ENCODE measurements at regions not wholly inside any gene's neighbourhood (a gene's known extent, or its start where the extent isn't known, plus 50 kb on each side); places are given as distances from the start of the nearest gene placed in this dataset.

DNA sequence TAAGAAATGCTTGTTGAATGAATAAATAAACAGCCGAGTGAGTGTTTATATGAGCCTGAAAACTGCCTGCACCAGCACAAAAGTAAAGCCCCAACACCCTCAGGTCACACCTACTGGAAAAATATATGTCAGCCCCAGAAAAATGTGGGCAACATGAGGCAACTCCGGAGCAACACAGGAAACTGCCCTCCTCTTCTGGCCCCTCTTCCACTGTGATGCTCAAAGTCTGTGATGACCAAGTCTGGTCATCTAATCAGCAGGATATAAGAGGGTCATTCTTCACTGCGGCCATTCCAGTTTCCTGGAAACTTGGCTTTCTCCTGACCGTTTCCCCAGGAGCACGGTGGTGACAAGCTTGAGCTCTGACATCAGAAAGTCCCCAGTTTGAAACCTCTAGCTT is 159.6 kb upstream of the PZP start:
- Histone ChIP-seq H3K9me2 (ENCODE audit: insufficient read depth, low read length) (no peaks in the 10 kb centered on the region), H3K27ac (ENCODE audit: low read depth, low read length, poor library complexity, severe bottlenecking) (no peak overlapping the region), H3K9me3 (ENCODE audit: low read length) (no peaks in the 10 kb centered on the region), H3K4me2 (ENCODE audit: low read length) (no peak overlapping the region), H2AFZ (ENCODE audit: low read length) (no peak overlapping the region), H4K20me1 (ENCODE audit: insufficient read depth, low read length) (no peaks in the 10 kb centered on the region), H3K79me2 (ENCODE audit: insufficient read depth, low read depth, low read length) (no peaks in the 10 kb centered on the region), H3K36me3 (ENCODE audit: insufficient read depth, low read length) (no peaks in the 10 kb centered on the region), H3K4me1 (ENCODE audit: insufficient read depth, low read length, poor library complexity, severe bottlenecking) (peaks cover 8% of the 10 kb centered on the region), H3K4me3 (ENCODE audit: low read depth, low read length, poor library complexity, severe bottlenecking) (no peak overlapping the region)
- ChIA-PET POLR2A (interaction anchor here (1.0 kb wide), 1 partner anchor 15 kb away, joined by 3 read pairs; no protein-coding TSS in a partner anchor), CTCF (ENCODE audit: unreplicated experiment) (no interaction called here)
- no TSS peak for BruUV-seq (replicated peaks)
- TF ChIP-seq EZH2phosphoT487 (IDR thresholded peaks at IDR 0.05; ENCODE audit: borderline replicate concordance, low read depth, low read length) (no peak), CTCF (conservative IDR thresholded peaks at IDR 0.05; ENCODE audit: low read length) (no peak)
- DNase-seq (ENCODE audit: low spot score): no peak
- intact Hi-C loops (cut with micrococcal nuclease; ENCODE audit: unreplicated experiment): no loop called here

DNA sequence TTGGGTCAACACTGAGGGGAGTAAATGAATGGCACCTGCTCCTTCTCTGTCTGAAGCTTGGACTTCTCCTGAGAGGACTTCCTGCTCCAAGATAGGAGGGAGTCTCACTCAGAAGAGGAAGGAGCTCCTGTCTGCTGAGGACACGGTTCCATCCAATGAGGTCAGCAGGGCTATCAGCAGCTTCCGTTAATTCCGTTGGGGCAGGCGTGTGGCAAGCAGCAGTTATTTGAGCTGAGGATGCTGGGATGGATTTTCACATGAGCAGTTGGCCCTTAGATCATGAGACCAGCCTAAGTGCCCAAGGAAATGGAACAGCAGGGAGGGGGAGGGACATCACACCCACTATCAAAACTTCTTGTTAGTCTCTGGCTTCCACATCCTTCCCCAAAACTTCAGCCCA is 159.0 kb upstream of the PZP start:
- Histone ChIP-seq H3K4me3 (ENCODE audit: low read depth, low read length, poor library complexity, severe bottlenecking) (no peak overlapping the region), H3K9me3 (ENCODE audit: low read length) (no peaks in the 10 kb centered on the region), H3K79me2 (ENCODE audit: insufficient read depth, low read depth, low read length) (no peaks in the 10 kb centered on the region), H3K4me1 (ENCODE audit: insufficient read depth, low read length, poor library complexity, severe bottlenecking) (peaks cover 8% of the 10 kb centered on the region), H3K36me3 (ENCODE audit: insufficient read depth, low read length) (no peaks in the 10 kb centered on the region), H3K4me2 (ENCODE audit: low read length) (no peak overlapping the region), H3K9me2 (ENCODE audit: insufficient read depth, low read length) (no peaks in the 10 kb centered on the region), H4K20me1 (ENCODE audit: insufficient read depth, low read length) (no peaks in the 10 kb centered on the region), H2AFZ (ENCODE audit: low read length) (no peak overlapping the region), H3K27ac (ENCODE audit: low read depth, low read length, poor library complexity, severe bottlenecking) (no peak overlapping the region)
- BruUV-seq (replicated peaks): no TSS peak
- DNase-seq (ENCODE audit: low spot score): no peak
- ChIA-PET CTCF (ENCODE audit: unreplicated experiment) (interaction anchor here (0.9 kb wide), 1 partner anchor 9 kb away, joined by 3 read pairs; no protein-coding TSS in a partner anchor), POLR2A (no interaction called here)
- TF ChIP-seq CTCF (conservative IDR thresholded peaks at IDR 0.05; ENCODE audit: low read length) (no peak), EZH2phosphoT487 (IDR thresholded peaks at IDR 0.05; ENCODE audit: borderline replicate concordance, low read depth, low read length) (no peak)
- intact Hi-C loops (cut with micrococcal nuclease; ENCODE audit: unreplicated experiment): no loop called here

- intact Hi-C loops (cut with micrococcal nuclease; ENCODE audit: unreplicated experiment): no loop called here
- CTCF ChIA-PET (ENCODE audit: unreplicated experiment): interaction anchor here (0.5 to 0.9 kb wide), 2 partner anchors 11 to 13 kb away, joined by 3 to 4 read pairs; no protein-coding TSS in a partner anchor
These were observed 157.1 kb upstream of the PZP start for GRCh38 chr12:9365296-9365695.

More at GRCh38 chr12:9365296-9365695, 157.1 kb upstream of the PZP start:
- Histone ChIP-seq H3K9me3 (ENCODE audit: low read length) (no peaks in the 10 kb centered on the region), H3K79me2 (ENCODE audit: insufficient read depth, low read depth, low read length) (no peaks in the 10 kb centered on the region), H4K20me1 (ENCODE audit: insufficient read depth, low read length) (no peaks in the 10 kb centered on the region), H3K27ac (ENCODE audit: low read depth, low read length, poor library complexity, severe bottlenecking) (no peak overlapping the region), H3K36me3 (ENCODE audit: insufficient read depth, low read length) (no peaks in the 10 kb centered on the region), H3K4me2 (ENCODE audit: low read length) (no peak overlapping the region), H2AFZ (ENCODE audit: low read length) (no peak overlapping the region), H3K4me1 (ENCODE audit: insufficient read depth, low read length, poor library complexity, severe bottlenecking) (peaks cover 8% of the 10 kb centered on the region), H3K4me3 (ENCODE audit: low read depth, low read length, poor library complexity, severe bottlenecking) (no peak overlapping the region), H3K9me2 (ENCODE audit: insufficient read depth, low read length) (no peaks in the 10 kb centered on the region)
- DNase-seq (ENCODE audit: low spot score): no peak
- no TSS peak for BruUV-seq (replicated peaks)
- POLR2A ChIA-PET: no interaction called here
- TF ChIP-seq EZH2phosphoT487 (IDR thresholded peaks at IDR 0.05; ENCODE audit: borderline replicate concordance, low read depth, low read length) (no peak), CTCF (conservative IDR thresholded peaks at IDR 0.05; ENCODE audit: low read length) (no peak)
